ENCODE measurements at regions not wholly inside any gene's neighbourhood (a gene's known extent, or its start where the extent isn't known, plus 50 kb on each side); places are given as distances from the start of the nearest gene placed in this dataset.

DNA sequence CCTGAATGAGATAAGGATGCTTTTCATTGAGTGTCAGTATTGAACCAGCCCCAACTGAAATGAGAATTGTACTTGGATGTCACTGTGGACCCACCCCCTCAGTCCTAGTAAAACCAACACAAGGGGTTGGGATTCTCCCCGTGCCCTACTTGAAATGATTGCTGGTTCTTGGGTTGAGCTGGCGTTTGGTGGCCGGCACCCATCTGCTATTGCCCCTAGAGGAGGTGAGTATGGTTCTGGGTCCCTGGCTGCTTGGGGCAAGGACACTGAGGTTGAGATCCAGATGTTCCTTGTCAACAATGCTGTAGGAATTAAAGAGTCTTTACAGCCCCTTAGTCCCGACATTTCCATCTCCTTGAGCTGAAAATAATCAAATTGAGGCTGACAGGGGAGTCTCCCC lies 170.0 kb upstream of the ZNF32 start:
- TF ChIP-seq, protein P1, sequence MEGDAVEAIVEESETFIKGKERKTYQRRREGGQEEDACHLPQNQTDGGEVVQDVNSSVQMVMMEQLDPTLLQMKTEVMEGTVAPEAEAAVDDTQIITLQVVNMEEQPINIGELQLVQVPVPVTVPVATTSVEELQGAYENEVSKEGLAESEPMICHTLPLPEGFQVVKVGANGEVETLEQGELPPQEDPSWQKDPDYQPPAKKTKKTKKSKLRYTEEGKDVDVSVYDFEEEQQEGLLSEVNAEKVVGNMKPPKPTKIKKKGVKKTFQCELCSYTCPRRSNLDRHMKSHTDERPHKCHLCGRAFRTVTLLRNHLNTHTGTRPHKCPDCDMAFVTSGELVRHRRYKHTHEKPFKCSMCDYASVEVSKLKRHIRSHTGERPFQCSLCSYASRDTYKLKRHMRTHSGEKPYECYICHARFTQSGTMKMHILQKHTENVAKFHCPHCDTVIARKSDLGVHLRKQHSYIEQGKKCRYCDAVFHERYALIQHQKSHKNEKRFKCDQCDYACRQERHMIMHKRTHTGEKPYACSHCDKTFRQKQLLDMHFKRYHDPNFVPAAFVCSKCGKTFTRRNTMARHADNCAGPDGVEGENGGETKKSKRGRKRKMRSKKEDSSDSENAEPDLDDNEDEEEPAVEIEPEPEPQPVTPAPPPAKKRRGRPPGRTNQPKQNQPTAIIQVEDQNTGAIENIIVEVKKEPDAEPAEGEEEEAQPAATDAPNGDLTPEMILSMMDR (IDR thresholded peaks at IDR 0.05): no peak
- TF ChIP-seq POLR2A (IDR thresholded peaks at IDR 0.05): no peak
- peaks cover 0 to 6% (median 4%) of the 10 kb centered on the region in 4 donors for H3K4me1 ChIP-seq
- no peak overlapping the region for H3K27ac ChIP-seq

DNA sequence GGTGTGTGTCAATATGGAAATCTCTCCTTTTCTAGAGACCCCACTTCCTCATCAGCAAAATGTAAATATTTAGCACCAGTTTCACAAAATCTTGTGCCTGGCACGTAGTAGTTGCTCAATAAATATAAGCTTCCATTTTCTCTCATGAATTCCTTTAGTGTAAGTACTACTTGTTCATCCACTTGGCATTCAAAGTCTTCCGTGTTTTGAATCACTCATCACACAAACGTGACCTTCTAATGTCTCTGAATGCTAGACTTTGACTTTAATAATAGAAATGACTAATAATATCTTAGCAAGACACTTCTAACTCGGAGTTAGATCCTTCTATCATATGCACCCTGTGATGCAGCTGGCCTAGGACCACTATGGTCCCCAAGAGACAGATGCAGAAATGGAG lies 168.7 kb upstream of the ZNF32 start:
- no peak for TF ChIP-seq POLR2A (IDR thresholded peaks at IDR 0.05)
- TF ChIP-seq, protein P1 (IDR thresholded peaks at IDR 0.05): no peak
- DNase-seq: no peak
- Histone ChIP-seq H3K9me3 (no peaks in the 10 kb centered on the region), H3K27ac (peak overlapping the region in 1 of 4 donors; percentile 35), H3K27me3 (no peaks in the 10 kb centered on the region), H3K4me3 (no peak overlapping the region), H3K36me3 (no peaks in the 10 kb centered on the region), H3K4me1 (peaks cover 0 to 4% (median 2%) of the 10 kb centered on the region in 4 donors)

More for the DNA sequence above, 170.0 kb upstream of the ZNF32 start:
- H3K4me3 ChIP-seq: no peak overlapping the region
- DNase-seq: no peak
- H3K27me3 ChIP-seq: no peaks in the 10 kb centered on the region
- no peaks in the 10 kb centered on the region for H3K36me3 ChIP-seq
- no peaks in the 10 kb centered on the region for H3K9me3 ChIP-seq

DNA sequence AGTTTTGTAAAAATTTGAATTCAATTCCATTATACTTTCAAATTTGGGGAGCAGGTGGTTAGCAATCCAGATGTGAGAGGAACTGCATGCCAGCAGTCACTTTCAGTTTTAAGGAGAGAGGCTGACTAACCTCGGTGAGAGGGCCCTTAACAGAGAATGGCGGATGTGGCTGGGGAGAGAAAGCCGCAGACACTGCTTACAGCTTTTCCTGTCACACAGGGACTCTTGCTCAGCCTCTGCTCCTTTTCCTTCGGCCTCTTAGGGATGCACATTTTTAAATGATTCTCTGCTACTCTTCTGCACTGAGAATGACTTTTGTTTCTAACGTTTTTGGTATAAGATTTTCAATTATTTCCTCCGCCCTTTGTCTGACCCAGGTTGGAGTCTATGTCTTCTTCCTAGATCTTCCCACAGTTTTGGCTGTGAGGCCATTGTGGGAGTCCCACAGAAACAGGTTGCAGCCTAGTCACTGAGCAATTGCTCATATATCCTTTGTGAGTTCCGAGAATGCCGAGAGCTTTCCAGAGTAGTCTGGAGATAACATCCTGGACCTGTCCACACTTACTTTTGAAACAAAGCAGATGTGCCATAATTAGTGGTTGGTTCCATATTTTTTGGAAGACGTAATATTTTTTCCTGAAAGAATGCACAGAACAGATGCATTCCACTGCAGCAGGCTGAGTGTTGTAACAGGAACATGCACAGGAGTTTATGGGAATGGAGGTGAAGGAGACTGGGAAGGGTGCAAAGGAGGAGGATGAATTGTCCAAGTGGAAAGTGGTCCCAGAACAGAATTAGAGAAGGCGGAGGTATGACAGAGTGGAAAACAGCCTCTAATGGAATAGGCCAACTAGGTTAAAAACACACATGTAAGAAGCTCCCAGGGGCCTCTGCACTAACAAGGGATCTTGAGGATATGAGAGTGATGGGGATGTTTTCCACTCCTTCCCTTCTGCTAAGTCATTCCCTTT lies 168.0 kb upstream of the ZNF32 start:
- Histone ChIP-seq H3K4me3 (no peak overlapping the region), H3K27me3 (no peaks in the 10 kb centered on the region), H3K9me3 (no peaks in the 10 kb centered on the region), H3K4me1 (peaks cover 0 to 4% (median 2%) of the 10 kb centered on the region in 4 donors), H3K36me3 (no peaks in the 10 kb centered on the region), H3K27ac (peak overlapping the region in 2 of 4 donors; percentile 1 to 35)
- peak in 2 of 3 donors; percentile 67 to 91 for DNase-seq
- TF ChIP-seq, protein P1 (IDR thresholded peaks at IDR 0.05): no peak
- no peak for TF ChIP-seq POLR2A (IDR thresholded peaks at IDR 0.05)

DNA sequence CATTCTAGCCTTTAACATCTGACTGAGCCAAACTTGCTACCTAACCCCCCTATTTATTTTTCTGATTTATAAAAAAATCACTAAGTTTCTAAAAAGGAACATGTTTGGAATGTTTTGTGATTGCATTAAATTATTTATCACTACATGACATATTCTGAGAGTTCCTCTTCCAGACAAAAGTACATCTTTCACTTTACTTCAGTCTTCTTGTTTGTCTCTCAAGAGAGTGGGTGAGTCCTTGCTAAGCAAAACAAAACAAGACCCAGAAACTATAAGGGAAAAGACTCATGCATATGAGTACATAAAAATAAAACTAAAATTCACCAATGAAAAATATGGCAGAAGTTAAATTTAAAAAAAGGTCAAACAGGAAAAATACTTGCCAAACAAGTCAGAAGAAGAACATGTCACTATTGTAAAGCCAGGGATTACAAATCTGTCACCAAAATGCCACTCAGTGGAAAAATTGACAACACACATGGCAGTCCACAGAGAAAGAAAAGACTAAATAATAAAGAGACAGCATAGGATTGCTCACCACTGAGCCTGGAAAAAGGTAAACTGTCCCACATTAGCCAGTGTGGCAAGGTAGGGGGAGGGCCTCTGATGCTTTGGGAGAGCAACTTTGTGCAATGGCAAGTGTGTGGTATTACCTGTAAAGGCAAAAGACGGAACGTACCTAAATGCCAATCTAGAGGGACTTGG lies 166.7 kb upstream of the ZNF32 start:
- H3K4me3 ChIP-seq: no peak overlapping the region
- H3K36me3 ChIP-seq: no peaks in the 10 kb centered on the region
- H3K27ac ChIP-seq: no peak overlapping the region
- H3K27me3 ChIP-seq: no peaks in the 10 kb centered on the region
- H3K4me1 ChIP-seq: peaks cover 0 to 4% (median 2%) of the 10 kb centered on the region in 4 donors
- no peak for DNase-seq
- no peaks in the 10 kb centered on the region for H3K9me3 ChIP-seq
- TF ChIP-seq POLR2A (IDR thresholded peaks at IDR 0.05): no peak
- TF ChIP-seq, protein P1 (IDR thresholded peaks at IDR 0.05): no peak

DNA sequence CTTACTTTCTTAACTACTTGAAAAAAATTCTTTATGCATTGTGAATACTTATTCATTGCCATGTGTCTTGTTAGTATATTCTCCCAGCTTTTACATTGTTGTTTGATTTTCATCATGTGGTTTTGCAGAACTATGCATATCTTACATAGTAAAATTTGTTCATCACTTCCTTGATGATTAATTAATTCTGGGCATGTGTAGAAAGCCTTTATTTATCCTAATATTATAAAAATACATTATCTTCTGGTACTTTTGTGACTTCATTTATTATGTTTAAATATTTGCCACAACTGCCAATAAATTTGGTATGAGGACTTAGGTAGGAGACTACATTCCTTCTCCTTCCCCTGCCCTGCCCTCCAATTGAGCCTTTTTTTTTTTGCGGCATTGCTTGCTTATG lies 166.0 kb upstream of the ZNF32 start:
- Histone ChIP-seq H3K36me3 (no peaks in the 10 kb centered on the region), H3K27me3 (no peaks in the 10 kb centered on the region), H3K4me1 (peaks cover 0 to 4% (median 2%) of the 10 kb centered on the region in 4 donors), H3K27ac (no peak overlapping the region), H3K9me3 (no peaks in the 10 kb centered on the region), H3K4me3 (no peak overlapping the region)
- no peak for DNase-seq
- TF ChIP-seq POLR2A (IDR thresholded peaks at IDR 0.05): no peak
- TF ChIP-seq, protein P1 (IDR thresholded peaks at IDR 0.05): no peak
